Progenitor cell of endocrine pancreas (in vitro differentiated cells): ENCODE measurements at regions not wholly inside any gene's neighbourhood (a gene's known extent, or its start where the extent isn't known, plus 50 kb on each side); places are given as distances from the start of the nearest gene placed in this dataset.

Experiments used
- DNase-seq: peaks from one replicate; pipeline ENCODE4 v3.0.0; 2021; ENCODE audit warnings: low spot score; ENCODE audit not compliant: unreplicated experiment
- H3K27ac Mint-ChIP-seq: 2 replicates; pipeline ENCODE4 v1.8.0; 2021; ENCODE audit warnings: mild to moderate bottlenecking, moderate library complexity, mixed read lengths
- H3K27me3 Mint-ChIP-seq: 2 replicates; pipeline ENCODE4 v1.8.0; 2021; ENCODE audit warnings: mixed read lengths
- H3K36me3 Mint-ChIP-seq: 2 replicates; pipeline ENCODE4 v1.8.0; 2022; ENCODE audit warnings: mixed read lengths; ENCODE audit not compliant: insufficient read depth
- H3K4me1 Mint-ChIP-seq: 2 replicates; pipeline ENCODE4 v1.8.0; 2021; ENCODE audit warnings: low read depth, mixed read lengths
- H3K4me3 Mint-ChIP-seq: 2 replicates; pipeline ENCODE4 v1.8.0; 2021; ENCODE audit warnings: low read depth, mild to moderate bottlenecking, moderate library complexity, mixed read lengths
- H3K9me3 Mint-ChIP-seq: 2 replicates; pipeline ENCODE4 v1.8.0; 2021; ENCODE audit warnings: low read depth, mixed read lengths
- CTCF ChIP-seq: fragments of 200-600 bp; sonication (generic); IDR thresholded peaks from one replicate; pipeline ENCODE4 v1.5.0; 2021; ENCODE audit warnings: antibody characterized with exemption, mild to moderate bottlenecking; ENCODE audit not compliant: unreplicated experiment

DNA sequence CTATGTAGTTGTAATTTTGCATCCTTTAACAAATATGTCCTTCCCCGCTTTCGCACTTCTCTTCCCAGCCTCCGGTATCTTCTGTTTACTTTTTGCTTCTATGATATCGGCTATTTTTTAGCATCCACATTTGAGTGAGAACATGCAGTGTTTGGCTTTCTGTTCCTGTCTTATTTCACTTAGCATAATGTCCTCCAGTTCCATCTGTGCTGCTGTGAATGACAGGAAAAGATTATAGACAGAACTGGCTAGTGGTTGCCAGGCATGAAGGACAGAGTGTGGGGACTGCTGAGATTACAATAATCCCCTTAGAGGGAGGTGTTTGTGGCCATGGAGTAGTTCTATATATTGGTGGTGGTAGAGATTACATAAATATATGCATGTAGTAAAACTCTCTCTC, 588.6 kb downstream of the NLGN4X start:
- Mint-ChIP-seq H3K9me3 (no peaks in the 10 kb centered on the region), H3K27ac (no peak overlapping the region), H3K4me1 (peaks cover 2% of the 10 kb centered on the region), H3K4me3 (no peak overlapping the region), H3K27me3 (peaks cover 9% of the 10 kb centered on the region), H3K36me3 (no peaks in the 10 kb centered on the region)
- no peak for TF ChIP-seq CTCF
- DNase-seq = no peak

DNA sequence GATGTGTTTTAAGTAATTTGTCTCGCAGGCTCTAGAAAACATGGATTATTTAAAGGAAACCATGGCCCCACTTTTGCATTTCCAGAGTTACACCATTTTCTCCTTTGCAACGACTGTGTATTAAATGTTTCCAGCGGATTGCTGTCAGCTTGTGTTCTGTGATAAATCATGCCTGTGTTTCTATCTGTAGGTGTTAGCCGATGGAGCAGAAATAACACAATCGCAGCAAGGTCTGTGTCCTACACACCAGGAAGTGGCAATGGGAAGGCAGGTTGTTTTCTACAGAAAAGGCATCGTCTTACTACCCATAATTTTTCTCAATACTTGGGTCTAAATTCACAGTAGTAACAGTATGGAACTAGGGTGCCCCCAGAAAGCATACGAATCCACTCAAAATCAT, 590.1 kb downstream of the NLGN4X start:
- no peaks in the 10 kb centered on the region for H3K27me3 Mint-ChIP-seq
- no peaks in the 10 kb centered on the region for H3K9me3 Mint-ChIP-seq
- TF ChIP-seq CTCF = no peak
- no peak overlapping the region for H3K27ac Mint-ChIP-seq
- no peak for DNase-seq
- no peak overlapping the region for H3K4me3 Mint-ChIP-seq
- no peaks in the 10 kb centered on the region for H3K4me1 Mint-ChIP-seq
- no peaks in the 10 kb centered on the region for H3K36me3 Mint-ChIP-seq

GRCh38 chrX:5632887-5633286, 595.8 kb downstream of the NLGN4X start:
- DNase-seq = no peak
- no peaks in the 10 kb centered on the region for H3K4me1 Mint-ChIP-seq
- H3K9me3 Mint-ChIP-seq = no peaks in the 10 kb centered on the region
- no peak for TF ChIP-seq CTCF
- no peaks in the 10 kb centered on the region for H3K36me3 Mint-ChIP-seq
- no peaks in the 10 kb centered on the region for H3K27me3 Mint-ChIP-seq
- H3K27ac Mint-ChIP-seq = no peak overlapping the region
- no peak overlapping the region for H3K4me3 Mint-ChIP-seq

DNA sequence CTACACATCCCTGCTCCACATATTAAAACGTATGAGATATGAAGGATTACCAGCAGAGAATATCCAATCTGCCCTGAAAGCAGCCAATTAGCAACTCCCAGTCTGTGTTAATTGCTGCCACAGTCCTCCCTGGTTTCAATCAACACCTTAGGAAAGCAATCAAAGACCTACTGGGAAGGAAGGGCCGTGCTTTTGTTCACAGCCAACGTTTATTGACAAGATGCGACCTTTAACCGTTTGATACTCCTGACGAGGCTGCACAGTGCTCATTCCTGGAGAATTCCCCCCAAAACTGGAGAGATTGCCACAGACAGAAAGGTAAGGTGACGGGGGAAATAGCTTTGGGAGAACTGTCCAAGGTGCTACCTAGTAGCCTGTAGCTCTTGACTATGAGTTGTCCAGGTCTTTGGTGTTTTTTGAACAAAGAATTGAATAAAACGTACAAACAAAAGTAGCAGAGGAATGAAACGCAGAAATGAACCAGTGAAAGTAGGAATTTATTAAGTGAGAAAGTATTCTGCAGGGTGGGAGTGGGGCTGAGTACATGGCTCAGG, 596.5 kb downstream of the NLGN4X start:
- Mint-ChIP-seq H3K27ac (no peak overlapping the region), H3K27me3 (no peaks in the 10 kb centered on the region), H3K9me3 (no peaks in the 10 kb centered on the region), H3K4me3 (no peak overlapping the region), H3K36me3 (no peaks in the 10 kb centered on the region), H3K4me1 (no peaks in the 10 kb centered on the region)
- no peak for TF ChIP-seq CTCF
- DNase-seq = no peak

GRCh38 chrX:5617666-5618065, 611.0 kb downstream of the NLGN4X start:
- Mint-ChIP-seq H3K27ac (no peak overlapping the region), H3K36me3 (no peaks in the 10 kb centered on the region), H3K4me3 (no peak overlapping the region), H3K9me3 (peaks cover 3% of the 10 kb centered on the region), H3K4me1 (no peaks in the 10 kb centered on the region), H3K27me3 (no peaks in the 10 kb centered on the region)
- DNase-seq = no peak
- no peak for TF ChIP-seq CTCF
